HG02798 (cell line): ENCODE measurements at regions not wholly inside any gene's neighbourhood (a gene's known extent, or its start where the extent isn't known, plus 50 kb on each side); places are given as distances from the start of the nearest gene placed in this dataset.
"Not testable (repeated sequence)": the region's sequence is repeated elsewhere in the genome, so short reads cannot be mapped to it uniquely, and the experiment has no call there.

Experiments
- ATAC-seq: cut with Tn5 transposase; IDR thresholded peaks from one replicate; pipeline ENCODE4 v1.9.1; 2021; ENCODE audit warnings: mild to moderate bottlenecking; ENCODE audit not compliant: unreplicated experiment, poor library complexity

DNA sequence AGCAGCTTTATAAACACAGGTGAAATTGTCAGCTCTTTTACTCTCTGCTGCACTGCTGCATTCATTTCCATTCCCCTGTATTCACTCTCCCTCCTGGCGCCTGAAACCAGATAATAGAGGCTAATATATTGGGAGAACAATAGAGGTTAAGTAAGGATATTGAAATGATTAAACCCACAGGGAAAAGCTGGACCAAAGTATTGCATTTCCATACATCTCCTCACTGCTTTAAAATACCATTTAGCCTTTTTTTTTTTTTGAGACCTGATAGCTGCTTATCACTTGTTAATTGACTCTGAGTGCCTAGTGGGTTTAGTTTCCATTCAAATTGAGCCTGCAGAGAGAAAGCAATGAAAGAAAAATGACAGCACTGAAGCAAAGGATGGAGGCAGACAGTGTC, 540.5 kb upstream of the IMPG1 start:
- ATAC-seq = no peak

DNA sequence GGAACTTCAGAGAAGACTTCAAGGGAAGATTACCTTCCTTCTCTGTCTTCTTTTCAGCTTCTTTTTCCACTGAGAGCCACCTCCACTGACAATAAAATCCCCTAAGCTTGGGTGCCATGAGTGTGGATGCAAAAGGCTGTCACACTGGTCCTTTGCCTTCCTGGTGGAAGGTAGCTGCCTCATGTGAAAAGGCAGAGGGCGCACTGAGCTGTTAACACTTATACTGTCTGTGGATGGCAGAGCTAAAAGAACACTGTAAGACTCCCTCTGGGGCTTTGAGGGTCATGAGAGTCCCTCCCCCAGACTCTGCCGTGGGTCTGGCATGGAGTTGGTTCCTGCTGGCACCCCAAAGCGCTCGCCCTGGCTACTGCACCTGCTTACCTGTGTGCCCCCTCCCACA, 536.7 kb upstream of the IMPG1 start:
- no peak for ATAC-seq

DNA sequence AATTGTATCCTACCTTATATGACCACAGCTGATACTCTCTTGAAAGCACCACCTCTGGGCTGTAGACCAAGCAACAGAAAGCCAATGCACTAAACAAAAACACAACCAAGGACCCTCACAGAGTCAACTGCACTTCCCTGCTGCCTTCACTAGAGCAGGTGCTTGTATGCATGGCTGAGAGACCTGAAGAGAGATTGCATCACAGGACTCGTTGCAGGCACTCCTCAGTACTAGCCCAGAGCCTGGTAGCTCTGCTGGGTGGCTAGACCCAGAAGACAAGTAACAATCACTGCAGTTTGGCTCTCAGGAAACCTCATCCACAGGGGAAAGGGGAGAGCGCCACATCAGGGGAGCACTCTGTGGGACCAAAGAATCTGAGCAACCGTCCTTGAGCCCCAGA, 521.6 kb upstream of the IMPG1 start:
- ATAC-seq = no peak

DNA sequence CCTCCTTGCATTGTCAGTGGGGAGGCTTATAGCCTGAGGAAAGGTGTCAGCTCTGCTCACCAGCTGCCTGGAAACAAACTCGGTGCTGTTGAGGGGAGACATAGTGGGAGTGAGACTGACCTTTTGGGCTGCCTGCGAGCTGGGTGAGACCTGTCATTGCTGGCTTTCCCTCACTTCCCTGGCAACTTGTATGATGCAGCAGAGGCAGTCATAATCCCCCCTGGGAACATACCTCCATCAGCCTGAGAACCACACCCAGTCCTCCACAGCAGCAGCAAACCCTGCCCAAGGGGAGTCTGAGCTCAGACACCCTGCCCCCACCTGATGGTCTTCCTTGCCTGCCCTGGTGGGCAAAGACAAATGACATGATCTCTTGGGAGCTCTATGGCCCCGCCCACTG, 521.2 kb upstream of the IMPG1 start:
- ATAC-seq = no peak

DNA sequence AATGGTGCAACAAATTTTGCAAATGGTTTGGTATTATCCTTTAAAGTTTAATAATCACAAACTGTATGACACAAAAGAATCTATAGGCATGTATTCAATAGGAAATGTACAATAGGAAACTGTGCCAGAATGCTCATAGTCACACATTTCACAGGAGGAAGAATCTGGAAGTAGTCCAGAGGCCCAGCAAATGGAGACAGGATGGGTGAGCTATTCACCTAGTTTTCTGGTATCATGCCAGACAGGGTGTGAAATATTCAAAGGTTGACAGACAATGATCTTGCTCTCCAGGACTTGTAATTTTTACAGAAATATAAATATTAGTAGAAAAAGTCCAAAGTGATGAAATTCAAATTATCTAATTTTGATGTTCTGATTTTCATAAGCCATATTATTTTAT, 520.1 kb upstream of the IMPG1 start:
- ATAC-seq = no peak

DNA sequence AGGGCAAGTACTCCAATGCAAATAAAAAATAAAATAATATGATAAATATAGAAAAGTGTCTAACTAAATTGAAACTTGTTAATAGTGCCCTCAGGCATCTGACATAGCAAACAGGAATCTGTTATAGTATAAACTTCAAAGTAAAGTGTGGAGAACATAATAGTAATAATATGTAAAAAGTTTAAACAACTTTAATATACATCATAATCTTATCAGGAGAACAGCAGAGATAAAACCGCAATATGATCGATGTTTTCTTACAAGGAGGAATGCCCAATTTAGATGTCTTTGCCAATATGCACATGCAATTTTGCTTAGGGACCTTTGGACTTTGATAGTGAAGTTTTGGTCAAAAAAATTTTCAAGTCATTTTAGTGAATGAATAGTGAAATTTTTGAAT, 514.8 kb upstream of the IMPG1 start:
- no peak for ATAC-seq

DNA sequence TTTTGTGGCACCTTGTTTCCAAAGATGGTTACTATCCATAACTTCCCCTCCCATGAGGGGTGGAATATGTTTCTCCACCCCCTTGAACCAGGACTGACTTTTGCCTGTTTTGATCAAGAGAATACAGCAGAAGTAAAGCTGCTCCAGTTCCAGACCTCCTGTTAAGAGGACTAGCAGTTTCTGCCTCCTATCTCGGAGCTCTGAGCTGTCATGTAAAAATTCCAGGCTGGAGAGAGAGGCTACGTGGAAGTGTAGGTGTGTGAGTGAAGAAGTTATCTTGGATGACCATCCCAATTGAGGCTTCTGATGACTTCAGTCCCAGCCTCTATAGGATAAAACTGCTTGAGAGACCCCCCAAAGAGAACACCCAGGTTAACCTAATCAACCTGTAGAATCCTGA, 511.7 kb upstream of the IMPG1 start:
- no peak for ATAC-seq

DNA sequence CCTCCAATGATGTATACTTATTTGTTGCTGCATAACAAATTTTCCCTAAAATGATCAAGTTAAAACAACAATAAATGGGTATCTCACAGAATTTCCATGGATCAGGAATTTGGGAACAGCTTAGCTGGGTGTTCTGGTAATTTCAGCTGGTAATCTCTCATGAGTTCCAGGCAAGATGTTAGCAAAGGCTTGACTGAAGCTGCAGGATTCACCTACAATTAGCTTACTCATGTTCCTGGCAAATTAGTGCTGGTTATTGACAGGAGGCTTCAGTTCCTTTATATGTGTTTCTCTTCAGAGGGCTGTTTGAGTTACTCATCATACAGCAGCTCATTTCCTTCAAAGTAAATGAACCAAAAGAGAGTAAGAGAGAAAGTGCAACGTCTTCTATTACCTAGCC, 506.3 kb upstream of the IMPG1 start:
- no peak for ATAC-seq

DNA sequence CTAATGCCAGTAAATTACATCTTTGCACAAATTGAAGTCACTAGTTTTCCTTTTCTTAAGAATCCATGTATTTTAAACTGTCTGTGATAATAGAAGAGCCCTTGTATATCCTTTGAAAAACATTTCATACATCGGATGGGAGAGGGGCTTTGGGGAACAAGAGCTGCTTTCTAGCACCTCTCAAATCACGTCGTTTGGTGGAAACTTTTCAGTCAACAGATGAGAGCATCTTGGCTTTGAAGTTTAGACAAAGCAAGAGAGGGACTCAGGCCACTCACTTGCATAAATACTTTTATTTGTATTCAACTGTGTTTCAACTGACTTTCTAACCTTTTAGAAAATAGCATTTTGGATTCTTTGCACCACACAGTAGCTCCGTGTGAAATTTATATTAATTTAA, 502.3 kb upstream of the IMPG1 start:
- no peak for ATAC-seq

DNA sequence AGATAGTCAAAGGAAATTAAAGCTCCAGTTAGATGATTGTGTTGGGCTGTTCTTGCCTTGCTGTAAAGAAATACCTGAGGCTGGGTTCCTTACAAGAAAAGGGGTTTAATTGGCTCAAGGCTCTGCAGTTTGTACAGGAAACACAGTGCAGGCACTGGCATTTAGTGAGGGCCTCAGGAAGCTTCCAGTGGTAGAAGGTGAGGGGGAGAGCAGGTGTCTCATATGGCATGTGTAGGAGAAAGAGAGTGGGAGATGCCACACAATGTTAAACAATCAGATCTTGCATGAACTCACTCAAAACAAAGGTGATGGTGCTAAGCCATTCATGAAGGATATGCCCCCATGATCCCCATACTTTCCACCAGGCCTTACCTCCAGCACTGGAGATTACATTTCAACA, 493.5 kb upstream of the IMPG1 start:
- ATAC-seq = no peak

DNA sequence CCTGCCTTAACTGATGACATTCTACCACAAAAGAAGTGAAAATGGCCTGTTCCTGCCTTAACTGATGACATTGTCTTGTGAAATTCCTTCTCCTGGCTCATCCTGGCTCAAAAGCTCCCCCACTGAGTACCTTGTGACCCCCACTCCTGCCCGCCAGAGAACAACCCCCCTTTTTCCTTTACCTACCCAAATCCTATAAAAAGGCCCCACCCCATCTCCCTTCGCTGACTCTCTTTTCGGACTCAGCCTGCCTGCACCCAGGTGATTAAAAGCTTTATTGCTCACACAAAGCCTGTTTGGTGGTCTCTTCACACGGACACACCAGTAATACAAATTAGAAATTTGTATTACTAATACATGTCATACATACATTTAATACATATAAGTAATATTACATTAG, 489.9 kb upstream of the IMPG1 start:
- not testable (repeated sequence) for ATAC-seq

DNA sequence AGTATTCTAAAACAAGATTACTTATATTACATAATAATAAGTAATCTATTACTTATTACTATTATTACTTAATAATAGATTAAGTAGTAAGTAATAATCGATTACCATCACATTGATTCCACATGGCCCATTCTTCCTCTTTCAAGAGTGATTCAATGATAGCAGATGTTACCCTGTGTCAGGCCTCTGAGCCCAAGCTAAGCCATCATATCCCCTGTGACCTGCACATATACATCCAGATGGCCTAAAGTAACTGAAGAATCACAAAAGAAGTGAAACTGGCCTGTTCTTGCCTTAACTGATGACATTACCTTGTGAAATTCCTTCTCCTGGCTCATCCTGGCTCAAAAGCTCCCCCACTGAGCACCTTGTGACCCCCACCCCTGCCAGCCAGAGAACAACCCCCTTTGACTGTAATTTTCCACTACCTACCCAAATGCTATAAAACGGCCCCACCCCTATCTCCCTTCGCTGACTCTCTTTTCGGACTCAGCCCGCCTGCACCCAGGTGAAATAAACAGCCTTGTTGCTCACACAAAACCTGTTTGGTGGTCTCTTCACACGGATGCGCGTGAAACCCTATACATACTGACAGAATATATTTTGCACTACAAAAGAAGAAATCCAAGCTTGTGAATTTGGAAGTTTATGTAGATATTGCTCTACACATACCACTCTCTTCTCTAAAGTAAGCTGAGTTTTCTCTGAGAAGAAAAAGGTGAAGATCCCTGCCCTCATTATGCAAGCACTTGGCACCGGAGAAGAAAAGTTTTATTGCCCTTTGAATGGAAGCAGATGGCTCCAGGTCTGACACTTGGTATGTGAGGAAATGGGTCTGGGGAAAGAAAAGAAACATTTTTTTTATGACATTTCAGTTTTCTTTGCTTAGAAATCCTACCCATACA, 488.6 kb upstream of the IMPG1 start:
- ATAC-seq = not testable (repeated sequence)

DNA sequence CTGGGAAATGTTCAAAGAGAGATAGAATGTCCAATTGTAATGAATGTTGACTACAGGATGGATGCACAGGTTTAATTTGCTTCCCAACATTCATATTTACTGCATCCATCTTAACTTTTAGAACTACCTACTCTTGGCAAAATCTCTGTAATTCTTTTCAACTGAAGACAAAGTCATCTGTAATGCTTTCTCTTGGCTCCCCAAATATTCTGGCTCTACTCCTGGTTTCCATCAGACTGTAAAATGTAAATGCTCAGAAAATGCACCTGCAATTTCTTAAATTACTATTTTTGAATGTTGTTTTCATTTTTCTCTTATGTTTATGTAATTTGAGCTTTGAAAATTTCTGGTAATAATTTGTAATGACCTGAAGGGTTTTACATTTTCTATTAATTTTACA, 480.8 kb upstream of the IMPG1 start:
- no peak for ATAC-seq

DNA sequence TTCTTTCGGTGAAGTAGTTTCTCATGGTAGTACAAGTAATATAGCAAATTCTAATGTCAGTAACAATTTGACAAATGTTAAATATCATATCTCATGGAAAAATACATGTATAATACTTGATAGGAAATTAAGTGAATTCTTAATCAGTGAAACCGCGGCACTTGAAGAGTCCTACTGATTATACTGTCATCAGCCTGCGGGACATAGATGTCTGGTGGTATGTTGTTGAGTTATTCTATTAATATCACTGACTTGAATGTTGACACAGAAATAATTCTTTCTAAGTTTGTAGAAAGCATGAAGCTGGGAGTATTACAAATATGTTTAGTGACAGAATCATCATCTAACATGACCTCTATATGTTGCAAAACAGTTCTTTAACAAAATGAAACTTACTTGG, 479.8 kb upstream of the IMPG1 start:
- no peak for ATAC-seq

DNA sequence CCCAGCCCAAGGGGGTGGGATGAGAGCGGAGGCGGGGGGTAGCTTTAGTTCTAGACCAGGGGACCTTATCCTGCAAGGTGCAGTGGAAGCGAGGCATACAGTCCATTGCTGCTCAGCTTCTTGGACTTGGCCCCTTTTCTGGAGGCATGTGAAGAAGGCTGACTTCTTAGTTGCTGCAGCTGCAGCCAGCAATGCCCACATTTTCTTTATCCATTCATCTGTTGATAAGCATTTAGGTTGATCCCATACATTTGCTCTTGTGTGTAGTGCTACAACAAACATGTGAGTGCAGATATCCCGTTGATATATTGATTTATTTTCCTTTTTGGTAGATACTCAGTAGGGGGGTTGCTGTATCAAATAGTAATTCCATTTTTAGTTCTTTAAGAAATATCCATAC, 461.2 kb upstream of the IMPG1 start:
- no peak for ATAC-seq

DNA sequence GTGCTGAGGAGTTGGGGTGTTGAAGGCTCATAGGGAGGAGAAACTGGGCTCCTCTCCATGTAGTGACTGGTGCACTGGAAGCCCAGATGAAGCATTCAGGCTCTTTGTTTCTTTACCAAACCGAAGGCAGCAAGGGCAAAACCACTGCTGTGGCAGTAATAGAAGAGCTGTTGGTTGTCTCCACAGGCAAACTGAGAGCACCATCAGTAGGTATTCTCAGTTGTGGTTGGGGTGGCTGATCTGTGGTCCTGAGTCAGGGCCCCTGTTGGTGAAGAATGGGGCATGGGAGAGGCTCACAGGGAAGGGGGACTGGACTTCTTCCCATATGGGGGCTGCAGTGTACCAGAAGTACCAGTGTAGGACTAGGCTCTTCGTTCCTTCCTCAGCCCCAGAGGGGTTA, 460.2 kb upstream of the IMPG1 start:
- ATAC-seq = no peak

DNA sequence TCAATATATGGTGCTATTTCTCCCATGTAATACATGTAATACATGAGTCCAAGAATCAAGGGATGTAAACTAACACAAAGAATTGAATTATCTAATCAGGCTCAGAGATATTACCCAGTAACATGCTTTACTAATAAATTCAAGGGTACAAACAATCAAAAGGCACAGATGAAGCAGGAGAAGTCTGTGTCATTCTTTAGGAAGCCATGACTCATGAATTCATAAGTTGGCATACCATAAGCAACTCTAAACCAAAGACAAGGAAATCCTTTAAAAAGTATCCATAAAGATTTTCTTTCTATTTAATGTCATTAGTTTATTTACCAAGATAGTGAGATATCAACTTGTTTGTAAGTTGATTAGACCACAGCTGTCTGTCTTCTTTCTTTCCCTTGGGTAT, 446.0 kb upstream of the IMPG1 start:
- no peak for ATAC-seq

DNA sequence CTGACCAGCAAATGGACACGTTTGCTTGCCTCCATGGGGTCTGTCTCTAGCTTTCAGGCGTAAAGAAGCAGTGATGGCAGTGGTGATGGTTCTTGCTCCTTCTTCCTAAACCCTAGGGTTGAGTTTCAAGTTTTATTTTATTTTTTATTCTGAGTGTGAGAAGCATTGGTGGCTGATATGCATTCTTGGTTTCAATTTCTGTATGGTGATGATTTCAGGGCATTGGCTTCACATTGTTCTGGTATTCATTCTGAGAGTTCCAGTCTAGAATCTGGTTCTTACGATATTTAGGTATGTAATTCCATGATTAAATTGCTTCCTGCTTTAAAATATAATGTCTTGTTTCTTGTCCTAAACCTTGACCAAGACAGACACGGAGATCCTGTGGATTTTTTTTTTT, 444.5 kb upstream of the IMPG1 start:
- peak; percentile 41 for ATAC-seq

DNA sequence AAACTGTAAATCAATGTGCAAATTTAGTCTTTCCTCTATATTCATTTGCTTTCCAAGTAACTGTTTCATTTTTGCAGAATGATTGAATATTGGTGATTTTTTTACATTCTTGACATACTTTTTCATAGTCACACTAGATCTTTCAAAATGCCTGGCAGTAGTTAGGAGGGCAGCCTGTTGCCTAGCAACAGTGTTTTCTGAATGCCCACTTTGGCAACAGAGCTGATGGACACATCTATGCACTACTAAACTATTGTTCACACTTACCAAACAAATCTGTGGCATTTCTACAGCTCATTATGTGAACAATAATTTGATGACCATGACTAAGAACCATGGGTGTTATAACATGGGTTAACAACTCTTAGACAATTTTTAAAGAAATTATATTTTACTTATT, 438.0 kb upstream of the IMPG1 start:
- no peak for ATAC-seq

DNA sequence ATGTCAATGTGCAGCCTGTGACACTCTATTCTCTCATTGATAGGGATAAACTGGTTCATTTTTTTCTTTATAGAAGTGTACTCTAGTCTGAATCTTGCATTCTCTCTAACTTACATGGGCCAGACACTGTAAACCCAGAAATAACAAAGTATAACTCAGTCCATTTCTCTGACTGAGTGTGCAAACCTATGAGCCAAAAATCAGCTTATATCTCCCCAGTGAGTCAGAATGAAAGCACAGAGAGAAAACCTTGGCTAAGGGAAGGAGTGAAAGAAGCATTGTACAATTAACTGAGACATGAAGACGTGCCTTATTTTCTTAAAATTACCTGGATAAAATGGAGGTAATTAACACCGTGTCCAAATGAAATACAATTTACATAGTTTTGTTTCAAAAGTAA, 436.9 kb upstream of the IMPG1 start:
- no peak for ATAC-seq

DNA sequence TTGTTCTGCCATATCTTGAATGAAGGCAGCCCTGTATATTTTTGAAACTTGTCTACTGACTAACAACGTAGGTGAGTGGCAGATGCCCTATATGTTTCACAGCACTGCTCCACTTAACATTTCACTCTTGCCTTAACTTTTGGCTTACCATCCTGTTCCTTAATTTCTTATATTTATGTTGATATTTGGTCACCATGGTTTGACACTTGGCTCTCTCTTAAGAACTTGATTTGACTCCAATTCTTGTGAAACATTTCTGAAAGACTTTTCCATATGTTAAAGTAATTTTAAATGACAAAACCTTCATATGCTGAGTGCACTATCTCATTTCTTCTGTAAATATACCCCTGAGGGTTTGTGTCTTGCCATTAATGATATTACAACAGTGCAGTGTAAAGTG, 434.3 kb upstream of the IMPG1 start:
- ATAC-seq = no peak

DNA sequence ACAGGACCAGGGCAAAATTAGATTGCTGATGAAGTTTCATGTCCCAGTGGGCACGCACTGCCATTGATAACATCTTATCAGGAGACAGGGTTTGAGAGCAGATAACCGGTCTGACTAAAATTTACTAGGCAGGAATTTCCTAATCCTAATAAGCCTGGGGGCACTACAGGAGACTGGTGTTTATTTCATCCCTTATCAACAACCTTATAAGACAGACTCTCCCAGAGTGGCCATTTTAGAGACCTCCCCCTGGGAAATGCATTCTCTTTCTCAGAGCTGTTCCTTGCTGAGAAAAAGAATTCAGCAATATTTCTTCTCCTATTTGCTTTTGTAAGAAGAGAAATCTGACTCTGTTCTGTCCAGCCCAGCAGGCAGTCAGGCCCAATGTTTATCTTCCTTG, 423.4 kb upstream of the IMPG1 start:
- no peak for ATAC-seq
